WTC11 (cell line): ENCODE measurements at regions not wholly inside any gene's neighbourhood (a gene's known extent, or its start where the extent isn't known, plus 50 kb on each side); places are given as distances from the start of the nearest gene placed in this dataset.

Source experiments
- ATAC-seq: fragments of 200-7000 bp; cut with Tn5 transposase; 2 replicates; pipeline ENCODE4 v1.10.0; 2021; ENCODE audit warnings: mild to moderate bottlenecking, moderate library complexity
- CTCF ChIA-PET: fragments of 300-600 bp; sonication (Branson Sonifier 250); formaldehyde crosslinking; loops from one replicate; lab custom pipeline; 2021; ENCODE audit warnings: antibody characterized with exemption; lab: Charles Lee
- POLR2A ChIA-PET: fragments of 350-600 bp; sonication (Branson Sonifier 250); formaldehyde crosslinking; loops from one replicate; lab custom pipeline; 2021; ENCODE audit warnings: antibody characterized with exemption; lab: Charles Lee
- DNase-seq: peaks from one replicate; pipeline ENCODE4 v3.0.0; 2021; ENCODE audit warnings: low spot score
- H3K27ac Mint-ChIP-seq: 2 replicates; pipeline ENCODE4 v1.8.0; 2021; ENCODE audit warnings: mixed read lengths
- H3K27me3 Mint-ChIP-seq: 2 replicates; pipeline ENCODE4 v1.8.0; 2021; ENCODE audit warnings: low read depth, mild to moderate bottlenecking, moderate library complexity, mixed read lengths
- H3K36me3 Mint-ChIP-seq: 2 replicates; pipeline ENCODE4 v1.8.0; 2021; ENCODE audit warnings: mixed read lengths
- H3K4me1 Mint-ChIP-seq: 2 replicates; pipeline ENCODE4 v1.8.0; 2022; ENCODE audit warnings: mixed read lengths
- H3K4me3 Mint-ChIP-seq: 2 replicates; pipeline ENCODE4 v1.8.0; 2021; ENCODE audit warnings: mild to moderate bottlenecking, moderate library complexity, mixed read lengths
- H3K9me3 Mint-ChIP-seq: 2 replicates; pipeline ENCODE4 v1.8.0; 2021; ENCODE audit warnings: mixed read lengths
- EMX1 ChIP-seq: fragments of 250-450 bp; sonication (Bioruptor Pico); IDR thresholded peaks from 2 replicates; pipeline ENCODE4 v1.8.0; 2021; ENCODE audit warnings: mild to moderate bottlenecking
- ESRRA ChIP-seq: sonication (generic); formaldehyde crosslinking; IDR thresholded peaks from 2 replicates; pipeline ENCODE4 v1.8.1; 2022; ENCODE audit warnings: mild to moderate bottlenecking, missing genetic modification reagents, borderline replicate concordance
- FOXJ3 ChIP-seq: sonication (generic); formaldehyde crosslinking; IDR thresholded peaks from 2 replicates; pipeline ENCODE4 v1.9.0; 2021; ENCODE audit warnings: missing genetic modification reagents, mild to moderate bottlenecking, borderline replicate concordance
- FOXP4 ChIP-seq: sonication (generic); formaldehyde crosslinking; IDR thresholded peaks from 2 replicates; pipeline ENCODE4 v1.8.0; 2022; ENCODE audit warnings: mild to moderate bottlenecking, missing genetic modification reagents
- HMGA2 ChIP-seq: fragments of 250-450 bp; sonication (Bioruptor Pico); IDR thresholded peaks from 2 replicates; pipeline ENCODE4 v1.4.0; 2021; ENCODE audit warnings: mild to moderate bottlenecking, moderate library complexity
- IRF2 ChIP-seq: sonication (generic); formaldehyde crosslinking; IDR thresholded peaks from 2 replicates; pipeline ENCODE4 v1.8.0; 2022; ENCODE audit warnings: low read depth, missing genetic modification reagents, borderline replicate concordance
- JUN ChIP-seq: sonication (generic); formaldehyde crosslinking; IDR thresholded peaks from 2 replicates; pipeline ENCODE4 v1.8.0; 2023; ENCODE audit warnings: mild to moderate bottlenecking, missing genetic modification reagents
- MAX ChIP-seq: sonication (generic); formaldehyde crosslinking; IDR thresholded peaks from 2 replicates; pipeline ENCODE4 v1.8.0; 2022; ENCODE audit warnings: mild to moderate bottlenecking, missing genetic modification reagents
- MXD4 ChIP-seq: fragments of 250-450 bp; sonication (Bioruptor Pico); IDR thresholded peaks from 2 replicates; pipeline ENCODE4 v1.8.0; 2021; ENCODE audit warnings: mild to moderate bottlenecking, moderate library complexity, borderline replicate concordance
- NFE2L1 ChIP-seq: sonication (generic); formaldehyde crosslinking; IDR thresholded peaks from 2 replicates; pipeline ENCODE4 v1.8.1; 2023; ENCODE audit warnings: missing genetic modification reagents
- NFYB ChIP-seq: sonication (generic); formaldehyde crosslinking; conservative IDR thresholded peaks from 2 replicates; pipeline ENCODE4 v1.8.0; 2022; ENCODE audit warnings: low read depth, missing genetic modification reagents
- NR2C2 ChIP-seq: sonication (generic); formaldehyde crosslinking; IDR thresholded peaks from 2 replicates; pipeline ENCODE4 v1.8.0; 2022; ENCODE audit warnings: mild to moderate bottlenecking, missing genetic modification reagents
- SMAD3 ChIP-seq: sonication (generic); formaldehyde crosslinking; IDR thresholded peaks from 2 replicates; pipeline ENCODE4 v1.8.0; 2022; ENCODE audit warnings: missing genetic modification reagents, mild to moderate bottlenecking, borderline replicate concordance
- SOX15 ChIP-seq: fragments of 250-450 bp; sonication (Bioruptor Pico); IDR thresholded peaks from 2 replicates; pipeline ENCODE4 v1.9.0; 2021; ENCODE audit warnings: mild to moderate bottlenecking
- TEAD1 ChIP-seq: sonication (generic); formaldehyde crosslinking; IDR thresholded peaks from 2 replicates; pipeline ENCODE4 v1.8.0; 2022; ENCODE audit warnings: mild to moderate bottlenecking, missing genetic modification reagents
- ZBTB21 ChIP-seq: sonication (generic); formaldehyde crosslinking; IDR thresholded peaks from 2 replicates; pipeline ENCODE4 v1.8.1; 2023; ENCODE audit warnings: mild to moderate bottlenecking, missing genetic modification reagents, borderline replicate concordance
- ZNF138 ChIP-seq: sonication (generic); formaldehyde crosslinking; conservative IDR thresholded peaks from 2 replicates; pipeline ENCODE4 v1.8.1; 2022; ENCODE audit warnings: mild to moderate bottlenecking, moderate library complexity, missing genetic modification reagents
- ZNF232 ChIP-seq: sonication (generic); formaldehyde crosslinking; IDR thresholded peaks from 2 replicates; pipeline ENCODE4 v1.8.0; 2022; ENCODE audit warnings: mild to moderate bottlenecking, missing genetic modification reagents
- ZNF416 ChIP-seq: fragments of 250-450 bp; sonication (Bioruptor Pico); IDR thresholded peaks from 2 replicates; pipeline ENCODE4 v1.9.0; 2021; ENCODE audit warnings: mild to moderate bottlenecking, inconsistent platforms
- ZNF532 ChIP-seq: fragments of 250-450 bp; sonication (Bioruptor Pico); IDR thresholded peaks from 2 replicates; pipeline ENCODE4 v1.9.0; 2021; ENCODE audit warnings: mild to moderate bottlenecking, borderline replicate concordance
- TF ChIP-seq, protein P1 (sequence below): sonication (generic); formaldehyde crosslinking; IDR thresholded peaks from 2 replicates; pipeline ENCODE4 v1.8.1; 2022; ENCODE audit warnings: mild to moderate bottlenecking, missing genetic modification reagents, moderate library complexity, borderline replicate concordance
- TF ChIP-seq, protein P2 (sequence below): fragments of 250-450 bp; sonication (Bioruptor Pico); IDR thresholded peaks from 2 replicates; pipeline ENCODE4 v1.9.0; 2021; ENCODE audit warnings: moderate library complexity, mild to moderate bottlenecking, inconsistent platforms, borderline replicate concordance

- Mint-ChIP-seq H3K4me3 (no peak overlapping the region), H3K27ac (no peak overlapping the region), H3K36me3 (no peaks in the 10 kb centered on the region), H3K4me1 (peaks cover 9% of the 10 kb centered on the region), H3K27me3 (peaks cover 4% of the 10 kb centered on the region; the same call in 1 of the 2 replicates), H3K9me3 (no peaks in the 10 kb centered on the region)
- no peak for ATAC-seq
- ChIA-PET POLR2A (interaction anchor here (1.1 kb wide), 1 partner anchor 19 kb away, joined by 4 read pairs; no protein-coding TSS in a partner anchor), CTCF (interaction anchor here (0.6 kb wide), 1 partner anchor 1234 kb away, joined by 3 read pairs; no protein-coding TSS in a partner anchor)
- TF ChIP-seq IRF2 (CRISPR knock-in tag): no peak
- no peak for TF ChIP-seq EMX1 (CRISPR knock-in tag)
- TF ChIP-seq MXD4 (CRISPR knock-in tag): no peak
- TF ChIP-seq NR2C2 (CRISPR knock-in tag): no peak
- TF ChIP-seq TEAD1 (CRISPR knock-in tag): no peak
- no peak for TF ChIP-seq ZNF532 (CRISPR knock-in tag)
- TF ChIP-seq ZBTB21 (CRISPR knock-in tag): no peak
- TF ChIP-seq FOXP4 (CRISPR knock-in tag): no peak
- no peak for TF ChIP-seq SMAD3 (CRISPR knock-in tag)
- no peak for TF ChIP-seq FOXJ3 (CRISPR knock-in tag)
- no peak for DNase-seq
These were observed 191.6 kb downstream of the MYLK4 start for GRCh38 chr6:2558861-2559801.

DNA sequence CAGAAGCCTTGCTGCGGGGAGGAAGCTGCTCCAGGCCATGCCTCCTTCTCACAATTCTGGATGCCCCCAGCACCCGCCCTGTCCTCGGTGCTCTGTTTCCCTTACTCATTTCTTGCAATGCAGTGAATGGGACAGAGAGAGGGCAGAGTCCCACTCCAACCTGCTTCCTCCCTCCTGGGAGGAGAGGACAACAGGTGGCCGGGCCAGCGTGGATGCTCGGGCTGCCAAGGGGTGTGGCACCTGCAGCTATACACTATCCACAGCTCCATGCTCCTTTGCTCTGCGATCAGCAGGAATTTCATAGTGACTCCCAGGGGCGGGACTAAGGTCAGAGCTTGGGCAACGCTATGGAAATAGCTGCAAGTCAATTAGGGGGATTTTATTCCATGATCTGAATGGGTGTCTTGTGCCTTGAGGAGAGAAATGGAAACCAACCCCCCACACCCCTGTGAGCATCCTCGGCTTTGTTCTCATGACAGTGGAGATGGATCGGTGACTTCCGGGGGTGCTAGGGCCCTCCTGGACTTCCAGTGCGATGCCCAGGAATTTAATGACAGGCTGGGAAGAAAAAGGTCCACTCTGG lies 192.5 kb downstream of the MYLK4 start:
- no peak for TF ChIP-seq HMGA2 (CRISPR knock-in tag)
- TF ChIP-seq TEAD1 (CRISPR knock-in tag): no peak
- TF ChIP-seq MAX (CRISPR knock-in tag): no peak
- no peak for TF ChIP-seq SOX15
- POLR2A ChIA-PET: interaction anchor here (1.1 kb wide), 1 partner anchor 20 kb away, joined by 4 read pairs; no protein-coding TSS in a partner anchor
- ATAC-seq: no peak

GRCh38 chr6:2557181-2557720 lies 193.5 kb downstream of the MYLK4 start:
- ChIA-PET POLR2A (no interaction called here), CTCF (no interaction called here)
- Mint-ChIP-seq H3K27me3 (peaks cover 4% of the 10 kb centered on the region; the same call in 1 of the 2 replicates), H3K27ac (no peak overlapping the region), H3K4me1 (peaks cover 9% of the 10 kb centered on the region), H3K9me3 (no peaks in the 10 kb centered on the region), H3K36me3 (no peaks in the 10 kb centered on the region), H3K4me3 (no peak overlapping the region)
- DNase-seq (no peak), ATAC-seq (no peak)
- TF ChIP-seq ESRRA: no peak
- no peak for TF ChIP-seq ZNF138 (CRISPR knock-in tag)
- no peak for TF ChIP-seq NFE2L1
- no peak for TF ChIP-seq ZNF232 (CRISPR knock-in tag)
- TF ChIP-seq, protein P1, sequence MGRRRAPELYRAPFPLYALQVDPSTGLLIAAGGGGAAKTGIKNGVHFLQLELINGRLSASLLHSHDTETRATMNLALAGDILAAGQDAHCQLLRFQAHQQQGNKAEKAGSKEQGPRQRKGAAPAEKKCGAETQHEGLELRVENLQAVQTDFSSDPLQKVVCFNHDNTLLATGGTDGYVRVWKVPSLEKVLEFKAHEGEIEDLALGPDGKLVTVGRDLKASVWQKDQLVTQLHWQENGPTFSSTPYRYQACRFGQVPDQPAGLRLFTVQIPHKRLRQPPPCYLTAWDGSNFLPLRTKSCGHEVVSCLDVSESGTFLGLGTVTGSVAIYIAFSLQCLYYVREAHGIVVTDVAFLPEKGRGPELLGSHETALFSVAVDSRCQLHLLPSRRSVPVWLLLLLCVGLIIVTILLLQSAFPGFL (CRISPR knock-in tag): no peak
- no peak for TF ChIP-seq ZNF416 (CRISPR knock-in tag)
- no peak for TF ChIP-seq MXD4 (CRISPR knock-in tag)
- TF ChIP-seq JUN: no peak
- TF ChIP-seq, protein P2, sequence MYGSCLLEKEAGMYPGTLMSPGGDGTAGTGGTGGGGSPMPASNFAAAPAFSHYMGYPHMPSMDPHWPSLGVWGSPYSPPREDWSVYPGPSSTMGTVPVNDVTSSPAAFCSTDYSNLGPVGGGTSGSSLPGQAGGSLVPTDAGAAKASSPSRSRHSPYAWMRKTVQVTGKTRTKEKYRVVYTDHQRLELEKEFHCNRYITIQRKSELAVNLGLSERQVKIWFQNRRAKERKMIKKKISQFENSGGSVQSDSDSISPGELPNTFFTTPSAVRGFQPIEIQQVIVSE: no peak
- TF ChIP-seq SOX15: no peak
- no peak for TF ChIP-seq NFYB (CRISPR knock-in tag)

More for the DNA sequence above, 192.5 kb downstream of the MYLK4 start:
- H3K4me3 Mint-ChIP-seq: no peak overlapping the region
- H3K36me3 Mint-ChIP-seq: no peaks in the 10 kb centered on the region
- H3K9me3 Mint-ChIP-seq: no peaks in the 10 kb centered on the region
- peaks cover 4% of the 10 kb centered on the region; the same call in 1 of the 2 replicates for H3K27me3 Mint-ChIP-seq
- peaks cover 9% of the 10 kb centered on the region for H3K4me1 Mint-ChIP-seq
- no peak overlapping the region for H3K27ac Mint-ChIP-seq
- CTCF ChIA-PET: interaction anchor here (0.6 kb wide), 1 partner anchor 1235 kb away, joined by 3 read pairs; no protein-coding TSS in a partner anchor
- DNase-seq: no peak
